ENCODE measurements at regions not wholly inside any gene's neighbourhood (a gene's known extent, or its start where the extent isn't known, plus 50 kb on each side); places are given as distances from the start of the nearest gene placed in this dataset.

DNA sequence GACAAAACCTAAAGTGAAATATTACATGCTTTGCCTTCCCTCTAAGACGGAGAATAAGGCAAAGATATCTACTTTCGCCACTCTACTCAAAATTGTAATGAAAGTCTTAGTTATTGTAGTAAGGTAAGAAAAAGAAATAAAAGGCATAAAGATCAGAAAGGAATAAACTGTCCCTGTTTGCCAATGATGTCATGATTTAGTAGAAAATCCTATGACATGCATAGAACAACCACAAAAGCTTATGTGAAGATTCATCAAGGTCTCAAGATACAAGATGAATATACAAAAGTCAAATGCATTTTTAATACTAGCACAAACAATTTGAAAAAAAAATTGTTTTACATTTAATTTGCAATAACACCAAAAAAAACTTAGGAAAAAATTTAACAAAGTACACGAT lies 64.0 kb upstream of the FOXQ1 start:
- POLR2A ChIA-PET, result no interaction called here
- H3K27me3 ChIP-seq (ENCODE audit: insufficient read depth, low read length), result no peaks in the 10 kb centered on the region
- no peak for ATAC-seq

DNA sequence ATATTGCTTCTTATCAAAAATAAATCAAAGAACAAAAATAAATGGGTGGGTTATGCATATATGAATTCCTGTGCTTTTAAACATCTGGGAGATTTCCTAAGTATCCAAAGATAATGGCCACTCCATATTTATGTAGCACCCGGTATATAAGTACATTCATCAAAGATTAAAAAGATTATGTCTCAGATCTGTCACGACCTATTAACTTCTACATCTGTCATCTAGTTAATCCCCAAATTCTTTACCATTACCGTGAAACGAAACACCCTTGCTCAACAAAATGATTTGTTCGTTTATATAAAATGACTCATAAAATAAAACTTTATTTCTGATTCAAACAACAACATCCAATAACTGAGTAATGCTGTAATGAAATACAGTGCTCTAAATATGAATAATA lies 64.8 kb upstream of the FOXQ1 start:
- BruUV-seq (replicated peaks), result no TSS peak
- DNase-seq (ENCODE audit: low read depth, low spot score) (no peak), ATAC-seq (no peak)
- ChIA-PET POLR2A (no interaction called here), RAD21 (ENCODE audit: low non-redundant PET in 1 of 2, low total read pairs in 2 of 2, uncharacterized antibody in 2 of 2, unreplicated experiment in 2 of 2) (no interaction called here), CTCF (no interaction called here)
- Histone ChIP-seq H3K27me3 (ENCODE audit: insufficient read depth, low read length) (no peaks in the 10 kb centered on the region), H3K36me3 (ENCODE audit: control insufficient read depth in 1 of 2, insufficient read depth in 2 of 2, low read length in 2 of 2) (no peaks in the 10 kb centered on the region), H3K4me3 (replicated peaks in 1 of 2; ENCODE audit: low read depth in 1 of 2, low read length in 2 of 2) (no peak overlapping the region), H3K9ac (ENCODE audit: low read length) (no peak overlapping the region), H3K79me2 (ENCODE audit: insufficient read depth, low read length) (no peaks in the 10 kb centered on the region), H4K20me1 (ENCODE audit: insufficient read depth) (no peaks in the 10 kb centered on the region), H2AFZ (ENCODE audit: low read depth, low read length, poor library complexity, severe bottlenecking) (no peak overlapping the region), H3K27ac (ENCODE audit: low read depth, low read length) (no peak overlapping the region), H3K4me2 (ENCODE audit: low read length) (no peak overlapping the region), H3K9me3 (ENCODE audit: control insufficient read depth in 1 of 2, insufficient read depth in 1 of 2, low read depth in 1 of 2, low read length in 2 of 2) (no peaks in the 10 kb centered on the region), H3K4me1 (ENCODE audit: control insufficient read depth in 1 of 2, insufficient read depth in 2 of 2, low read length in 2 of 2) (no peaks in the 10 kb centered on the region), H3K9me2 (ENCODE audit: insufficient read depth) (no peaks in the 10 kb centered on the region)
- intact Hi-C loops (cut with micrococcal nuclease), result no loop called here
- TF ChIP-seq CEBPB (IDR thresholded peaks at IDR 0.05; ENCODE audit: low read depth), result no peak
- TF ChIP-seq POLR2AphosphoS5 (IDR thresholded peaks at IDR 0.05; ENCODE audit: low read depth, low read length), result no peak
- TF ChIP-seq, protein P1, sequence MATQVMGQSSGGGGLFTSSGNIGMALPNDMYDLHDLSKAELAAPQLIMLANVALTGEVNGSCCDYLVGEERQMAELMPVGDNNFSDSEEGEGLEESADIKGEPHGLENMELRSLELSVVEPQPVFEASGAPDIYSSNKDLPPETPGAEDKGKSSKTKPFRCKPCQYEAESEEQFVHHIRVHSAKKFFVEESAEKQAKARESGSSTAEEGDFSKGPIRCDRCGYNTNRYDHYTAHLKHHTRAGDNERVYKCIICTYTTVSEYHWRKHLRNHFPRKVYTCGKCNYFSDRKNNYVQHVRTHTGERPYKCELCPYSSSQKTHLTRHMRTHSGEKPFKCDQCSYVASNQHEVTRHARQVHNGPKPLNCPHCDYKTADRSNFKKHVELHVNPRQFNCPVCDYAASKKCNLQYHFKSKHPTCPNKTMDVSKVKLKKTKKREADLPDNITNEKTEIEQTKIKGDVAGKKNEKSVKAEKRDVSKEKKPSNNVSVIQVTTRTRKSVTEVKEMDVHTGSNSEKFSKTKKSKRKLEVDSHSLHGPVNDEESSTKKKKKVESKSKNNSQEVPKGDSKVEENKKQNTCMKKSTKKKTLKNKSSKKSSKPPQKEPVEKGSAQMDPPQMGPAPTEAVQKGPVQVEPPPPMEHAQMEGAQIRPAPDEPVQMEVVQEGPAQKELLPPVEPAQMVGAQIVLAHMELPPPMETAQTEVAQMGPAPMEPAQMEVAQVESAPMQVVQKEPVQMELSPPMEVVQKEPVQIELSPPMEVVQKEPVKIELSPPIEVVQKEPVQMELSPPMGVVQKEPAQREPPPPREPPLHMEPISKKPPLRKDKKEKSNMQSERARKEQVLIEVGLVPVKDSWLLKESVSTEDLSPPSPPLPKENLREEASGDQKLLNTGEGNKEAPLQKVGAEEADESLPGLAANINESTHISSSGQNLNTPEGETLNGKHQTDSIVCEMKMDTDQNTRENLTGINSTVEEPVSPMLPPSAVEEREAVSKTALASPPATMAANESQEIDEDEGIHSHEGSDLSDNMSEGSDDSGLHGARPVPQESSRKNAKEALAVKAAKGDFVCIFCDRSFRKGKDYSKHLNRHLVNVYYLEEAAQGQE (IDR thresholded peaks at IDR 0.05; ENCODE audit: low read depth), result no peak
- no peak for TF ChIP-seq EZH2phosphoT487 (IDR thresholded peaks at IDR 0.05; ENCODE audit: borderline replicate concordance)
- TF ChIP-seq, protein P2, sequence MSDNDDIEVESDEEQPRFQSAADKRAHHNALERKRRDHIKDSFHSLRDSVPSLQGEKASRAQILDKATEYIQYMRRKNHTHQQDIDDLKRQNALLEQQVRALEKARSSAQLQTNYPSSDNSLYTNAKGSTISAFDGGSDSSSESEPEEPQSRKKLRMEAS (IDR thresholded peaks at IDR 0.05), result no peak
- TF ChIP-seq SP1 (IDR thresholded peaks at IDR 0.05; ENCODE audit: low read depth), result no peak
- TF ChIP-seq SIN3A (IDR thresholded peaks at IDR 0.05; ENCODE audit: low read depth), result no peak
- TF ChIP-seq FOSL1 (IDR thresholded peaks at IDR 0.05; ENCODE audit: low read depth), result no peak
- TF ChIP-seq ZFX (IDR thresholded peaks at IDR 0.05), result no peak
- TF ChIP-seq ATF3 (IDR thresholded peaks at IDR 0.05), result no peak
- TF ChIP-seq RAD21 (IDR thresholded peaks at IDR 0.05; ENCODE audit: low read depth), result no peak
- TF ChIP-seq SRF (IDR thresholded peaks at IDR 0.05; ENCODE audit: low read depth), result no peak
- TF ChIP-seq, protein P3, sequence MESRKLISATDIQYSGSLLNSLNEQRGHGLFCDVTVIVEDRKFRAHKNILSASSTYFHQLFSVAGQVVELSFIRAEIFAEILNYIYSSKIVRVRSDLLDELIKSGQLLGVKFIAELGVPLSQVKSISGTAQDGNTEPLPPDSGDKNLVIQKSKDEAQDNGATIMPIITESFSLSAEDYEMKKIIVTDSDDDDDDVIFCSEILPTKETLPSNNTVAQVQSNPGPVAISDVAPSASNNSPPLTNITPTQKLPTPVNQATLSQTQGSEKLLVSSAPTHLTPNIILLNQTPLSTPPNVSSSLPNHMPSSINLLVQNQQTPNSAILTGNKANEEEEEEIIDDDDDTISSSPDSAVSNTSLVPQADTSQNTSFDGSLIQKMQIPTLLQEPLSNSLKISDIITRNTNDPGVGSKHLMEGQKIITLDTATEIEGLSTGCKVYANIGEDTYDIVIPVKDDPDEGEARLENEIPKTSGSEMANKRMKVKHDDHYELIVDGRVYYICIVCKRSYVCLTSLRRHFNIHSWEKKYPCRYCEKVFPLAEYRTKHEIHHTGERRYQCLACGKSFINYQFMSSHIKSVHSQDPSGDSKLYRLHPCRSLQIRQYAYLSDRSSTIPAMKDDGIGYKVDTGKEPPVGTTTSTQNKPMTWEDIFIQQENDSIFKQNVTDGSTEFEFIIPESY (IDR thresholded peaks at IDR 0.05; ENCODE audit: extremely low read depth, insufficient replicate concordance, low read length), result no peak

More for the DNA sequence above, 64.0 kb upstream of the FOXQ1 start:
- Histone ChIP-seq H3K36me3 (ENCODE audit: control insufficient read depth in 1 of 2, insufficient read depth in 2 of 2, low read length in 2 of 2) (no peaks in the 10 kb centered on the region), H3K9me2 (ENCODE audit: insufficient read depth) (no peaks in the 10 kb centered on the region), H3K4me2 (ENCODE audit: low read length) (no peak overlapping the region), H3K79me2 (ENCODE audit: insufficient read depth, low read length) (no peaks in the 10 kb centered on the region), H3K27ac (ENCODE audit: low read depth, low read length) (no peak overlapping the region), H4K20me1 (ENCODE audit: insufficient read depth) (no peaks in the 10 kb centered on the region), H2AFZ (ENCODE audit: low read depth, low read length, poor library complexity, severe bottlenecking) (no peak overlapping the region), H3K4me1 (ENCODE audit: control insufficient read depth in 1 of 2, insufficient read depth in 2 of 2, low read length in 2 of 2) (no peaks in the 10 kb centered on the region), H3K4me3 (replicated peaks in 1 of 2; ENCODE audit: low read depth in 1 of 2, low read length in 2 of 2) (no peak overlapping the region), H3K9me3 (ENCODE audit: control insufficient read depth in 1 of 2, insufficient read depth in 1 of 2, low read depth in 1 of 2, low read length in 2 of 2) (no peaks in the 10 kb centered on the region), H3K9ac (ENCODE audit: low read length) (no peak overlapping the region)
- no peak for TF ChIP-seq SIN3A (IDR thresholded peaks at IDR 0.05; ENCODE audit: low read depth)
- no peak for TF ChIP-seq ZNF274 (IDR thresholded peaks at IDR 0.05; ENCODE audit: low read depth, low read length)
- DNase-seq (ENCODE audit: low read depth, low spot score), result no peak
- ChIA-PET RAD21 (ENCODE audit: low non-redundant PET in 1 of 2, low total read pairs in 2 of 2, uncharacterized antibody in 2 of 2, unreplicated experiment in 2 of 2) (no interaction called here), CTCF (no interaction called here)
- intact Hi-C loops (cut with micrococcal nuclease), result no loop called here
- no TSS peak for BruUV-seq (replicated peaks)
